HG02943 (cell line): ENCODE measurements at regions not wholly inside any gene's neighbourhood (a gene's known extent, or its start where the extent isn't known, plus 50 kb on each side); places are given as distances from the start of the nearest gene placed in this dataset.
A peak's percentile ranks its signal among the peaks of the same experiment; 100 is the strongest.

Source experiments
- ATAC-seq: cut with Tn5 transposase; IDR thresholded peaks from one replicate; pipeline ENCODE4 v1.9.1; 2021; ENCODE audit warnings: mild to moderate bottlenecking, low read depth, moderate library complexity; ENCODE audit not compliant: unreplicated experiment

- no peak for ATAC-seq
Measured at GRCh38 chr5:96340357-96340756, 92.7 kb downstream of the PCSK1 start.

GRCh38 chr5:96339862-96340261 is 93.2 kb downstream of the PCSK1 start:
- no peak for ATAC-seq

GRCh38 chr5:96338624-96339415 is 94.2 kb downstream of the PCSK1 start:
- no peak for ATAC-seq

- ATAC-seq: peak; percentile 54
Measured at GRCh38 chr5:96338091-96338490, 95.0 kb downstream of the PCSK1 start.

GRCh38 chr5:96337048-96337781 is 95.8 kb downstream of the PCSK1 start:
- no peak for ATAC-seq

- ATAC-seq: peak; percentile 53
Measured at GRCh38 chr5:96336351-96336985, 96.6 kb downstream of the PCSK1 start.

GRCh38 chr5:96335873-96336272 is 97.2 kb downstream of the PCSK1 start:
- ATAC-seq: no peak

GRCh38 chr5:96333391-96333790 is 99.7 kb downstream of the PCSK1 start:
- ATAC-seq: no peak

GRCh38 chr5:96332535-96333366 is 100.3 kb downstream of the PCSK1 start:
- ATAC-seq: no peak

GRCh38 chr5:96331681-96332361 is 101.2 kb downstream of the PCSK1 start:
- ATAC-seq: no peak

GRCh38 chr5:96331210-96331609 is 101.8 kb downstream of the PCSK1 start:
- ATAC-seq: no peak

- no peak for ATAC-seq
Measured at GRCh38 chr5:96330530-96331140, 102.4 kb downstream of the PCSK1 start.

- no peak for ATAC-seq
Measured at GRCh38 chr5:96329886-96330529, 103.0 kb downstream of the PCSK1 start.

GRCh38 chr5:96329289-96329688 is 103.8 kb downstream of the PCSK1 start:
- ATAC-seq: no peak

GRCh38 chr5:96327722-96328121 is 105.3 kb downstream of the PCSK1 start:
- ATAC-seq: no peak

- ATAC-seq: peak; percentile 62
Measured at GRCh38 chr5:96326902-96327301, 106.1 kb downstream of the PCSK1 start.

GRCh38 chr5:96324708-96325107 is 108.3 kb downstream of the PCSK1 start:
- ATAC-seq: no peak

GRCh38 chr5:96322865-96323264 is 110.2 kb downstream of the PCSK1 start:
- ATAC-seq: no peak

- ATAC-seq: no peak
Measured at GRCh38 chr5:96322217-96322616, 110.8 kb downstream of the PCSK1 start.
